ENCODE measurements at regions not wholly inside any gene's neighbourhood (a gene's known extent, or its start where the extent isn't known, plus 50 kb on each side); places are given as distances from the start of the nearest gene placed in this dataset.

- Mint-ChIP-seq H3K9me3 (peaks cover 7 to 13% of the 10 kb centered on the region in 2 donors), H3K4me1 (no peaks in the 10 kb centered on the region), H3K36me3 (no peaks in the 10 kb centered on the region), H3K27me3 (ENCODE audit: low read depth in 2 of 2) (no peaks in the 10 kb centered on the region), H3K4me3 (no peak overlapping the region), H3K27ac (no peak overlapping the region)
- H3K4me1 ChIP-seq (ENCODE audit: control insufficient read depth, insufficient read depth, low read length) = no peaks in the 10 kb centered on the region
- peaks cover 6% of the 10 kb centered on the region for H3K9me3 ChIP-seq (ENCODE audit: control insufficient read depth, insufficient read depth, low read length)
- no peak for DNase-seq
- TF ChIP-seq CTCF (IDR thresholded peaks at IDR 0.05) = no peak
- H3K27ac ChIP-seq (ENCODE audit: low read length) = no peak overlapping the region
- H3K27me3 ChIP-seq (ENCODE audit: control insufficient read depth, insufficient read depth, low read length) = no peaks in the 10 kb centered on the region
- intact Hi-C loops (cut with micrococcal nuclease) = no loop called here
- H3K36me3 ChIP-seq (ENCODE audit: control insufficient read depth, insufficient read depth, low read length) = no peaks in the 10 kb centered on the region
- ATAC-seq = no peak
- no peak overlapping the region for H3K4me3 ChIP-seq (ENCODE audit: low read length)
Observed at GRCh38 chr6:49001856-49002541, 461.1 kb downstream of the MMUT start.

GRCh38 chr6:48998574-48998973, 464.5 kb downstream of the MMUT start:
- TF ChIP-seq CTCF (IDR thresholded peaks at IDR 0.05) = no peak
- intact Hi-C loops (cut with micrococcal nuclease) = no loop called here
- no peaks in the 10 kb centered on the region for H3K27me3 ChIP-seq (ENCODE audit: control insufficient read depth, insufficient read depth, low read length)
- peaks cover 11% of the 10 kb centered on the region in 2 donors for H3K9me3 Mint-ChIP-seq
- no peak overlapping the region for H3K4me3 ChIP-seq (ENCODE audit: low read length)
- H3K27me3 Mint-ChIP-seq (ENCODE audit: low read depth in 2 of 2) = no peaks in the 10 kb centered on the region
- H3K27ac Mint-ChIP-seq = no peak overlapping the region
- H3K36me3 ChIP-seq (ENCODE audit: control insufficient read depth, insufficient read depth, low read length) = no peaks in the 10 kb centered on the region
- peaks cover 11% of the 10 kb centered on the region for H3K9me3 ChIP-seq (ENCODE audit: control insufficient read depth, insufficient read depth, low read length)
- no peaks in the 10 kb centered on the region for H3K4me1 Mint-ChIP-seq
- H3K4me3 Mint-ChIP-seq = no peak overlapping the region
- no peak overlapping the region for H3K27ac ChIP-seq (ENCODE audit: low read length)
- no peak for DNase-seq
- H3K4me1 ChIP-seq (ENCODE audit: control insufficient read depth, insufficient read depth, low read length) = no peaks in the 10 kb centered on the region
- no peak for ATAC-seq
- no peaks in the 10 kb centered on the region for H3K36me3 Mint-ChIP-seq

DNA sequence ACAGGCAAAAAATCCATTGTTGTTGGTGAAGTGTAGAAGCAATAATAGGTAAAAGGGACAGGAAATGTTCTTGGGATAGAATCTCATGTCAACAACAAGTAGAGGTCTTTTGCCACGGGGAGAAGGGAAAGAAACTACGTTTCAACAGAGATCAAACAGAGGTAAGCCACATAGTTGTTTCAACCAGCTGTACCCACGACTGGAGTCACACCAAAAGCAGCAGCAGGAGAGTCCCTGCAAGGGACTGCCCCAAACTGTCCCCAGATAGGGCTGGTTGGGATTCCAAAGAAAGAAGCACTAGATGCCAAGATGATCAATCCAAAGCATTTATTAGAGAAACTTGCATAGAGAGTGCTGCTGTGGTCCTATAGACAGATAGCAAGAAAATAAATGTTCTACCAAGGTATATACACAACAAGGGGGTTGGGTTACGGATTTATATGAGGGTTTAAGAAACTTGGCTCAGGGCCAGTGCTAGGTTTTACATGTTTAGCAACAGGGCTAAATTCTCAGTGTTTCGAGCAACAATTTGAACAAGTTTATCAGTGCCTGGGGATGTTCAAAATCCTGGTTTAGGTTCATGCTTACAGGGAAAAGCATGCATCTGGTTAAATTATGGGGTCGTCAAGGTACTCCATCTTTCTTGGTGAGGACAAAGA, 466.5 kb downstream of the MMUT start:
- H3K27ac ChIP-seq (ENCODE audit: low read length) = no peak overlapping the region
- H3K9me3 Mint-ChIP-seq = peaks cover 11 to 13% of the 10 kb centered on the region in 2 donors
- 63% methylated on average over 6 of the region's 6 CpGs for WGBS (ENCODE audit: insufficient coverage)
- intact Hi-C loops (cut with micrococcal nuclease) = no loop called here
- H3K4me1 ChIP-seq (ENCODE audit: control insufficient read depth, insufficient read depth, low read length) = no peaks in the 10 kb centered on the region
- no peaks in the 10 kb centered on the region for H3K4me1 Mint-ChIP-seq
- no peak overlapping the region for H3K4me3 ChIP-seq (ENCODE audit: low read length)
- no peak for ATAC-seq
- TF ChIP-seq CTCF (IDR thresholded peaks at IDR 0.05) = no peak
- no peaks in the 10 kb centered on the region for H3K27me3 Mint-ChIP-seq (ENCODE audit: low read depth in 2 of 2)
- no peak for DNase-seq
- no peaks in the 10 kb centered on the region for H3K36me3 ChIP-seq (ENCODE audit: control insufficient read depth, insufficient read depth, low read length)
- H3K27me3 ChIP-seq (ENCODE audit: control insufficient read depth, insufficient read depth, low read length) = no peaks in the 10 kb centered on the region
- no peak overlapping the region for H3K27ac Mint-ChIP-seq
- no peak overlapping the region for H3K4me3 Mint-ChIP-seq
- peaks cover 5% of the 10 kb centered on the region for H3K36me3 Mint-ChIP-seq
- peaks cover 11% of the 10 kb centered on the region for H3K9me3 ChIP-seq (ENCODE audit: control insufficient read depth, insufficient read depth, low read length)

DNA sequence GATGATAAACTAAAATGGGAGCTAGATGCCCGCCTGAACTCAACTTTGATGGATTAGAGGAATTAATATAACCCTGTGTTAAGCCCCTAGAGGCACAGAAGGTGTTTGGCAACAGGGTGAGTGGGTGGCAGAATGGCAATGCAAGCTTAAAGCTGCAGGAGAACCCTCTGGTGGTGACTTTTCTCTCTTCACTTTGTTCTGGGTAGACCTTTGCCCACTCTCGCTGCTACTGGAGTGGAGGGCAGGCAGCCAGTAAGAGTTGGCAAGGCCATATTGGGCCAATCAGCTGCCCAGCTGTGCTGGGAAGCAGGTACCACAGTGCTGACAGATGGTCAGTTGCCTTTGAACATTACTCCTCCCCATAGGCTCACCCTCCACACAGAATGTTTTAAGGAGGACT, 468.2 kb downstream of the MMUT start:
- 73% methylated on average over 2 of the region's 2 CpGs for WGBS (ENCODE audit: insufficient coverage)
- no peak for TF ChIP-seq CTCF (IDR thresholded peaks at IDR 0.05)
- Mint-ChIP-seq H3K4me1 (no peaks in the 10 kb centered on the region), H3K9me3 (peaks cover 15 to 20% of the 10 kb centered on the region in 2 donors), H3K4me3 (no peak overlapping the region), H3K36me3 (peaks cover 5% of the 10 kb centered on the region), H3K27ac (no peak overlapping the region), H3K27me3 (ENCODE audit: low read depth in 2 of 2) (no peaks in the 10 kb centered on the region)
- Histone ChIP-seq H3K4me1 (ENCODE audit: control insufficient read depth, insufficient read depth, low read length) (no peaks in the 10 kb centered on the region), H3K36me3 (ENCODE audit: control insufficient read depth, insufficient read depth, low read length) (no peaks in the 10 kb centered on the region), H3K27me3 (ENCODE audit: control insufficient read depth, insufficient read depth, low read length) (no peaks in the 10 kb centered on the region), H3K4me3 (ENCODE audit: low read length) (no peak overlapping the region), H3K27ac (ENCODE audit: low read length) (no peak overlapping the region), H3K9me3 (ENCODE audit: control insufficient read depth, insufficient read depth, low read length) (peaks cover 20% of the 10 kb centered on the region)
- no peak for ATAC-seq
- no peak for DNase-seq
- intact Hi-C loops (cut with micrococcal nuclease) = no loop called here

All from natural killer cell (primary cell).